ENCODE measurements at regions not wholly inside any gene's neighbourhood (a gene's known extent, or its start where the extent isn't known, plus 50 kb on each side); places are given as distances from the start of the nearest gene placed in this dataset.

DNA sequence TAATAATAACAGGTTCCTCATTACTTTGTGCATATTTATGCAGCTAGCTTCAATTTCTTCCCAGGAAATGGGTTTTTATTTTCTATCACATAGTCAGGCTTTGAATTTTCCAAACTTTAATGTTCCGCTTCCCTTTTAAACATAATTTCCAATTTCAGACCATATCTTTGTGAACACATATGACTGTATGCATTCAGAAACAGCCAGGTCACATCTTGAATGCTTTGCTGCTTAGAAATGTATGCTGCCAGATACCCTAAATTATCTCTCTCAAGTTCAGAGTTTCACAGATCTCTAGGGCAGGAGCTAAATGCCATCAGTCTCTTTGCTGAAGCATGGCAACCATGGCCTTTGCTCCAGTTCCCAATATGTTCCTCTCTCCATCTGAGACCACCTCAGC is 2203.8 kb downstream of the LRRC4C start:
- H3K36me3 ChIP-seq (replicated peaks in 1 of 2; ENCODE audit: control insufficient read depth in 1 of 2, insufficient read depth in 2 of 2, low read length in 2 of 2), result no peaks in the 10 kb centered on the region
- Mint-ChIP-seq H3K27ac (no peak overlapping the region), H3K36me3 (no peaks in the 10 kb centered on the region), H3K9me3 (peaks cover 7 to 35% (median 15%) of the 10 kb centered on the region in 7 donors), H3K27me3 (ENCODE audit: low read depth in 3 of 3) (no peaks in the 10 kb centered on the region), H3K4me3 (no peak overlapping the region), H3K4me1 (no peaks in the 10 kb centered on the region)
- no peak overlapping the region for H3K27ac ChIP-seq (ENCODE audit: low read depth in 1 of 2, low read length in 2 of 2)
- no CpG with 5 or more reads among the region's 1 CpG for WGBS (ENCODE audit: insufficient coverage)
- DNase-seq, result no peak
- no peaks in the 10 kb centered on the region for H4K20me1 ChIP-seq (ENCODE audit: insufficient read depth, low read length)
- intact Hi-C loops (cut with micrococcal nuclease), result no loop called here
- H2AFZ ChIP-seq (ENCODE audit: insufficient read depth, low read depth, low read length, poor library complexity, severe bottlenecking), result no peak overlapping the region
- no peaks in the 10 kb centered on the region for H3K4me1 ChIP-seq (ENCODE audit: control insufficient read depth in 1 of 2, insufficient read depth in 2 of 2, low read length in 2 of 2)
- TF ChIP-seq, protein P1, sequence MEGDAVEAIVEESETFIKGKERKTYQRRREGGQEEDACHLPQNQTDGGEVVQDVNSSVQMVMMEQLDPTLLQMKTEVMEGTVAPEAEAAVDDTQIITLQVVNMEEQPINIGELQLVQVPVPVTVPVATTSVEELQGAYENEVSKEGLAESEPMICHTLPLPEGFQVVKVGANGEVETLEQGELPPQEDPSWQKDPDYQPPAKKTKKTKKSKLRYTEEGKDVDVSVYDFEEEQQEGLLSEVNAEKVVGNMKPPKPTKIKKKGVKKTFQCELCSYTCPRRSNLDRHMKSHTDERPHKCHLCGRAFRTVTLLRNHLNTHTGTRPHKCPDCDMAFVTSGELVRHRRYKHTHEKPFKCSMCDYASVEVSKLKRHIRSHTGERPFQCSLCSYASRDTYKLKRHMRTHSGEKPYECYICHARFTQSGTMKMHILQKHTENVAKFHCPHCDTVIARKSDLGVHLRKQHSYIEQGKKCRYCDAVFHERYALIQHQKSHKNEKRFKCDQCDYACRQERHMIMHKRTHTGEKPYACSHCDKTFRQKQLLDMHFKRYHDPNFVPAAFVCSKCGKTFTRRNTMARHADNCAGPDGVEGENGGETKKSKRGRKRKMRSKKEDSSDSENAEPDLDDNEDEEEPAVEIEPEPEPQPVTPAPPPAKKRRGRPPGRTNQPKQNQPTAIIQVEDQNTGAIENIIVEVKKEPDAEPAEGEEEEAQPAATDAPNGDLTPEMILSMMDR (IDR thresholded peaks at IDR 0.05), result no peak
- no peak overlapping the region for H3K4me3 ChIP-seq (replicated peaks in 1 of 3; ENCODE audit: low read depth in 2 of 3, low read length in 3 of 3)
- no peak overlapping the region for H3K4me2 ChIP-seq (replicated peaks; ENCODE audit: extremely low read depth, low read length, poor library complexity, severe bottlenecking)
- no peaks in the 10 kb centered on the region for H3K79me2 ChIP-seq (ENCODE audit: insufficient read depth, low read length)
- H3K9ac ChIP-seq (ENCODE audit: insufficient read depth, low read length, poor library complexity, severe bottlenecking), result no peak overlapping the region
- peaks cover 19 to 30% of the 10 kb centered on the region in 2 donors for H3K9me3 ChIP-seq (replicated peaks in 1 of 2; ENCODE audit: control insufficient read depth in 1 of 2, insufficient read depth in 1 of 2, low read length in 2 of 2)
- no peaks in the 10 kb centered on the region for H3K27me3 ChIP-seq (ENCODE audit: control insufficient read depth in 2 of 2, insufficient read depth in 2 of 2, low read length in 2 of 2)

DNA sequence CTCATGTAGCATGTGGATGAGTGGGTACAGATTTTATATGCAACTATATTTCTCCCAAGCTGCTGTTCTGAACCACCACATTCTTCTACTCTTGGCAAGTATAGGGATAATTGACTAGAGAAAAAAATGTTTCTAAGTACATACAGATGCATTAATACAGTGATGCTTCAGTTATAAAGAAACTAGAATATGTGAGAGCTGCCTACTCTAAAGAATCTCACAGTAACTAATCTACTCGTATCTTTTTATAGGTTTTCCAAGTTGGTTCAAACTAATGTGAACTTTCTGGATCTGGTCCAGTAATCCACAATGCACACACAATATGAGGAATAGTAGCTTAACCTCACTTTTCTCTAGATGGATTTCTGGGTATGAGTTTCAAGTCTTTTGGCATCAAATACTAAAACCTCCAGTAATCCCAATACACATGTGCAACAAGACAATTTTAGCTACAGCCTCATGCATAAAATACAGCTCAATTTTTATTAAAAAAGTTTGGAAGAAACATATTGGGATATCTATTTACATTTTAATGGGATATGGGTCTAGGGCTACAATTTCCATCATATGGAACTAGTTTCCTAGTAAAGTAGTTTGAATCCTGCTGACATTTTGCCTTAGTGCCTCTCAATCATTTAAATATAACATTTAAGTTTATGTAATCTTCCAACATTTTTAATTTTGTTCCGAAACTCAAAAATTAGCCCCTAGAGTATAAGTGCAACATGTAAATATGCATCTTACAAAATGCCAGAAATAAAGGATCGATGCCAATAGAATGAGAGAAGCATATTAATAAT is 2209.7 kb downstream of the LRRC4C start:
- no peaks in the 10 kb centered on the region for H3K4me1 ChIP-seq (ENCODE audit: control insufficient read depth in 1 of 2, insufficient read depth in 2 of 2, low read length in 2 of 2)
- Mint-ChIP-seq H3K9me3 (peaks cover 0 to 8% (median 3%) of the 10 kb centered on the region in 7 donors), H3K27me3 (ENCODE audit: low read depth in 3 of 3) (no peaks in the 10 kb centered on the region), H3K4me3 (no peak overlapping the region), H3K27ac (no peak overlapping the region), H3K36me3 (no peaks in the 10 kb centered on the region), H3K4me1 (no peaks in the 10 kb centered on the region)
- H3K4me2 ChIP-seq (replicated peaks; ENCODE audit: extremely low read depth, low read length, poor library complexity, severe bottlenecking), result no peak overlapping the region
- H3K9me3 ChIP-seq (replicated peaks in 1 of 2; ENCODE audit: control insufficient read depth in 1 of 2, insufficient read depth in 1 of 2, low read length in 2 of 2), result peaks cover under 1 to 7% of the 10 kb centered on the region in 2 donors
- H3K9ac ChIP-seq (ENCODE audit: insufficient read depth, low read length, poor library complexity, severe bottlenecking), result no peak overlapping the region
- WGBS (ENCODE audit: insufficient coverage), result no CpG with 5 or more reads among the region's 3 CpGs
- intact Hi-C loops (cut with micrococcal nuclease), result no loop called here
- H3K79me2 ChIP-seq (ENCODE audit: insufficient read depth, low read length), result no peaks in the 10 kb centered on the region
- H3K27ac ChIP-seq (ENCODE audit: low read depth in 1 of 2, low read length in 2 of 2), result no peak overlapping the region
- no peaks in the 10 kb centered on the region for H3K36me3 ChIP-seq (replicated peaks in 1 of 2; ENCODE audit: control insufficient read depth in 1 of 2, insufficient read depth in 2 of 2, low read length in 2 of 2)
- H3K27me3 ChIP-seq (ENCODE audit: control insufficient read depth in 2 of 2, insufficient read depth in 2 of 2, low read length in 2 of 2), result no peaks in the 10 kb centered on the region
- H4K20me1 ChIP-seq (ENCODE audit: insufficient read depth, low read length), result no peaks in the 10 kb centered on the region
- TF ChIP-seq, protein P1 (IDR thresholded peaks at IDR 0.05), result no peak
- H3K4me3 ChIP-seq (replicated peaks in 1 of 3; ENCODE audit: low read depth in 2 of 3, low read length in 3 of 3), result no peak overlapping the region
- no peak overlapping the region for H2AFZ ChIP-seq (ENCODE audit: insufficient read depth, low read depth, low read length, poor library complexity, severe bottlenecking)
- no peak for DNase-seq
